Body of pancreas (tissue), 4 donors: ENCODE measurements at regions not wholly inside any gene's neighbourhood (a gene's known extent, or its start where the extent isn't known, plus 50 kb on each side); places are given as distances from the start of the nearest gene placed in this dataset.
"Not testable (repeated sequence)": the region's sequence is repeated elsewhere in the genome, so short reads cannot be mapped to it uniquely, and the experiment has no call there.

Experiments
- ATAC-seq: fragments of 150-250 bp; one replicate; pipeline ENCODE4 v1.9.1; 2016
- DNase-seq, 4 donors: peaks; one replicate each; pipeline ENCODE4 v3.0.0-alpha.2; 2019
- H3K27ac ChIP-seq, 4 donors: fragments of 200-600 bp; sonication (generic); 1 replicate in 3 of 4; 2 replicates in 1 of 4; pipeline versions ENCODE4 v1.5.1 to v1.6.1; 2016 to 2019; ENCODE audit warnings: mild to moderate bottlenecking in 1 of 4, mixed read lengths in 1 of 4, moderate library complexity in 1 of 4
- H3K27me3 ChIP-seq, 2 donors: fragments of 200-600 bp; sonication (generic); one replicate each; pipeline ENCODE4 v1.6.0; 2016; ENCODE audit warnings: mild to moderate bottlenecking in 1 of 2
- H3K36me3 ChIP-seq, 2 donors: fragments of 200-600 bp; sonication (generic); replicated peaks in 1 of 2; 2 replicates each; pipeline ENCODE4 v1.5.1; 2016; ENCODE audit warnings: low read depth in 2 of 2; ENCODE audit not compliant: insufficient read depth in 1 of 2
- H3K4me1 ChIP-seq: fragments of 200-600 bp; sonication (generic); one replicate; pipeline ENCODE4 v1.6.0; 2016
- H3K4me3 ChIP-seq, 2 donors: fragments of 200-600 bp; sonication (generic); 1 replicate in 1 of 2; 2 replicates in 1 of 2; pipeline ENCODE4 v1.5.1; 2016 to 2019
- H3K9me3 ChIP-seq, 3 donors: fragments of 200-600 bp; sonication (generic); 1 replicate in 2 of 3; 2 replicates in 1 of 3; pipeline ENCODE4 v1.5.1; 2016
- POLR2A ChIP-seq, 3 donors: fragments of 450-650 bp; IDR thresholded peaks; one replicate each; pipeline ENCODE4 v1.6.1; 2016; ENCODE audit warnings: antibody characterized with exemption in 3 of 3, mild to moderate bottlenecking in 2 of 3
- WGBS, 2 donors: methylation state at CpG; one replicate each; pipeline ENCODE4 v1.1.5; 2017; 5-methylcytosine and 5-hydroxymethylcytosine counted together
- intact Hi-C: fragments of 100-400 bp; cut with DNase I; formaldehyde crosslinking; loops from one replicate; pipeline ENCODE4 v1.15.1; 2023
- TF ChIP-seq, protein P1 (sequence below), 7 experiments: fragments of 450-650 bp in 4 of 7; fragments of 200-600 bp in 3 of 7; sonication (generic) in 3 of 7; IDR thresholded peaks; one replicate each; pipeline ENCODE4 v1.5.1; 2016 to 2019; ENCODE audit warnings: antibody characterized with exemption in 7 of 7

GRCh38 chr7:149633976-149634945 lies 136.7 kb upstream of the ZNF746 start:
- intact Hi-C loops: no loop called here
- H3K36me3 ChIP-seq: no peaks in the 10 kb centered on the region
- H3K4me3 ChIP-seq: no peak overlapping the region
- WGBS, 2 donors: 56 to 63% methylated on average over 13 of the region's 13 CpGs
- H3K27ac ChIP-seq: no peak overlapping the region
- ATAC-seq: no peak
- no peak for DNase-seq
- no peaks in the 10 kb centered on the region for H3K4me1 ChIP-seq
- no peaks in the 10 kb centered on the region for H3K27me3 ChIP-seq
- TF ChIP-seq, protein P1, sequence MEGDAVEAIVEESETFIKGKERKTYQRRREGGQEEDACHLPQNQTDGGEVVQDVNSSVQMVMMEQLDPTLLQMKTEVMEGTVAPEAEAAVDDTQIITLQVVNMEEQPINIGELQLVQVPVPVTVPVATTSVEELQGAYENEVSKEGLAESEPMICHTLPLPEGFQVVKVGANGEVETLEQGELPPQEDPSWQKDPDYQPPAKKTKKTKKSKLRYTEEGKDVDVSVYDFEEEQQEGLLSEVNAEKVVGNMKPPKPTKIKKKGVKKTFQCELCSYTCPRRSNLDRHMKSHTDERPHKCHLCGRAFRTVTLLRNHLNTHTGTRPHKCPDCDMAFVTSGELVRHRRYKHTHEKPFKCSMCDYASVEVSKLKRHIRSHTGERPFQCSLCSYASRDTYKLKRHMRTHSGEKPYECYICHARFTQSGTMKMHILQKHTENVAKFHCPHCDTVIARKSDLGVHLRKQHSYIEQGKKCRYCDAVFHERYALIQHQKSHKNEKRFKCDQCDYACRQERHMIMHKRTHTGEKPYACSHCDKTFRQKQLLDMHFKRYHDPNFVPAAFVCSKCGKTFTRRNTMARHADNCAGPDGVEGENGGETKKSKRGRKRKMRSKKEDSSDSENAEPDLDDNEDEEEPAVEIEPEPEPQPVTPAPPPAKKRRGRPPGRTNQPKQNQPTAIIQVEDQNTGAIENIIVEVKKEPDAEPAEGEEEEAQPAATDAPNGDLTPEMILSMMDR (IDR thresholded peaks at IDR 0.05): no peak
- no peak for TF ChIP-seq POLR2A (IDR thresholded peaks at IDR 0.05)
- no peaks in the 10 kb centered on the region for H3K9me3 ChIP-seq

DNA sequence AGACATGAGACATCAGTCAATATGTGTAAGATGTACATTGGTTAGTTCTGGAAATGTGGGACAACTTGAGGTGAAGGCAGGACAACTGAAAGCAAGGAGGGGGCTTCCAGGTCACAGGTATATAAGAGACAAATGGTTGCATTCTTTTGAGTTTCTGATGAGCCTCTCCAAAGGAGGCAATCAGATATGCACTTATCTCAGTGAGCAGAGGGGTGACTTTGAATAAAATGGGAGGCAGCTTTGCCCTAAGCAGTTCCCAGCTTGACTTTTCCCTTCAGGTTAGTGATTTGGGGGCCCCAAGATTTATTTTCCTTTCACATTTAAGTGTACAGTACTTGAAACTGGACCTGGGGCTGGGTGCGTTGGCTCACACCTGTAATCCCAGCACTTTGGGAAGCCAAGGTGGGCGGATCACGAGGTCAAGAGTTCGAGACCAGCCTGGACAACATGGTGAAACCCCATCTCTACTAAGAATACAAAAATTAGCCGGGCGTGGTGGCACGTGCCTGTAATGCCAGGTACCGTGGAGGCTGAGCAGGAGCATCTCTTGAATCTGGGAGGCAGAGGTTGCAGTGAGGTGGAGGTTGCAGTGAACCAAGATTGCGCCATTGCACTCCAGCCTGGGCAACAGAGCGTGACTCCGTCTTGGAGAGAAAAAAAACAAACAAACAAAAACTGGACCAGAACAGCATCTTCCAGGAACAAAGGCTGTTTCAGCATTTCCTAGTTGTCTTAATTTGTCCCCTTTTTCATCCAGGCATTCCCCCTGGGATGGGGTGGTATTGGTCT lies 130.9 kb upstream of the ZNF746 start:
- H3K27ac ChIP-seq, intact Hi-C loops, H3K27me3 ChIP-seq, H3K36me3 ChIP-seq, ATAC-seq, DNase-seq, H3K4me3 ChIP-seq, H3K9me3 ChIP-seq: not testable (repeated sequence)
- peaks cover 11% of the 10 kb centered on the region for H3K4me1 ChIP-seq
- 70 to 74% methylated on average over 10 to 11 of the region's 11 CpGs for WGBS, 2 donors

DNA sequence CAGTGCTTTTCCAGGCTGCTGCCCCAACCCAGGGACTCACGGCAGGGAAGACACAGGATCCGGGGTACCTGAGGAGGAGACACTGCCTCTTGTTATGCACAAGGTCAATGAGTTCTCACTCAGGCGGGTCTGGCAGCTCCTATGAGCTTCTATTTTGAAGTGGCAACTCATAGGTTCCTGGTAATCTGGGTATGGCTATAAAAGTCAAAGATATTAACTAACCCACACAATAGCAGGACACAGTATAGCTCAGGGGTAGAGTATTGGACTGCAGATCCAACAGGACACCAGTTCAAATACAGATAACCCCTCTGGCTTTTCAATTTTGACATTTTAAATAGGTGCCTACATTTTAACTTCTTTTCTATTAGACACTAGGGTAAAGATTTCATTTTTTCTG lies 130.3 kb upstream of the ZNF746 start:
- no peaks in the 10 kb centered on the region for H3K36me3 ChIP-seq
- no peaks in the 10 kb centered on the region for H3K9me3 ChIP-seq
- H3K27ac ChIP-seq: no peak overlapping the region
- TF ChIP-seq, protein P1 (IDR thresholded peaks at IDR 0.05): no peak
- TF ChIP-seq POLR2A (IDR thresholded peaks at IDR 0.05): no peak
- intact Hi-C loops: no loop called here
- H3K4me1 ChIP-seq: peaks cover 17% of the 10 kb centered on the region
- 35 to 42% methylated on average over 3 of the region's 3 CpGs for WGBS, 2 donors
- ATAC-seq (no peak), DNase-seq (no peak)
- H3K4me3 ChIP-seq: no peak overlapping the region
- H3K27me3 ChIP-seq: no peaks in the 10 kb centered on the region

DNA sequence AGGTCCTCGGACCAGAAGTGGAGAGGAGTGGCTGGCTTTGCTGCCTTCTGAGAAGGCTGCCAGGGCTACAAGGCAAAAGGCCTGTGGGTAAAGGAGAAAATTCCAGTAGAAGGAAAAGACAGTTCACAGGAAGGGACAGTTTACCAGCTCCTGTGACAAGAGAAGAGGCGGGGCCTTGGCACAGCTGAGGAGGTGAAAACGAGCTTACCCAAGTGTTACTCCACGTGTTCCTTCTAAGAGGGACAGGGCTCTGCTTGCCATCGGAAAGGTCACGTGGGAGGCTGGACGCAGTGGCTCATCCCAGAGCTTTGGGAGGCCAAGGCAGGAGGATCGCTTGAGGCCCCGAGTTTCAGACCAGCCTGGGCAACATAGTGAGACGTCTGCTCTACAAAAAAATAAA lies 129.4 kb upstream of the ZNF746 start:
- DNase-seq (no peak), ATAC-seq (no peak)
- H3K4me1 ChIP-seq: peaks cover 26% of the 10 kb centered on the region
- no peaks in the 10 kb centered on the region for H3K36me3 ChIP-seq
- no peaks in the 10 kb centered on the region for H3K9me3 ChIP-seq
- H3K27me3 ChIP-seq: no peaks in the 10 kb centered on the region
- intact Hi-C loops: no loop called here
- TF ChIP-seq, protein P1 (IDR thresholded peaks at IDR 0.05): no peak
- TF ChIP-seq POLR2A (IDR thresholded peaks at IDR 0.05): no peak
- H3K4me3 ChIP-seq: no peak overlapping the region
- WGBS, 2 donors: 64 to 69% methylated on average over 10 of the region's 10 CpGs
- H3K27ac ChIP-seq: no peak overlapping the region

- Histone ChIP-seq H3K4me1 (peaks cover 26% of the 10 kb centered on the region), H3K36me3 (peaks cover 0 to 1% of the 10 kb centered on the region in 2 donors), H3K27me3 (no peaks in the 10 kb centered on the region), H3K9me3 (no peaks in the 10 kb centered on the region), H3K4me3 (no peak overlapping the region), H3K27ac (no peak overlapping the region)
- DNase-seq (no peak), ATAC-seq (no peak)
- no peak for TF ChIP-seq POLR2A (IDR thresholded peaks at IDR 0.05)
- TF ChIP-seq, protein P1 (IDR thresholded peaks at IDR 0.05): no peak
- intact Hi-C loops: no loop called here
- WGBS, 2 donors: 47 to 52% methylated on average over 7 of the region's 7 CpGs
These were observed 128.4 kb upstream of the ZNF746 start for GRCh38 chr7:149625947-149626392.
